ENCODE measurements at regions not wholly inside any gene's neighbourhood (a gene's known extent, or its start where the extent isn't known, plus 50 kb on each side); places are given as distances from the start of the nearest gene placed in this dataset.

- TF ChIP-seq EZH2 (IDR thresholded peaks at IDR 0.05; ENCODE audit: borderline replicate concordance, insufficient read depth, low read length, poor library complexity, severe bottlenecking) = no peak
- no peak for TF ChIP-seq POLR2AphosphoS5 (IDR thresholded peaks at IDR 0.05)
- no peak for TF ChIP-seq CTCF (IDR thresholded peaks at IDR 0.05; ENCODE audit: poor library complexity, severe bottlenecking)
- no peak for TF ChIP-seq EP300 (conservative IDR thresholded peaks at IDR 0.05; ENCODE audit: poor library complexity, severe bottlenecking)
- no peak for TF ChIP-seq RAD21 (conservative IDR thresholded peaks at IDR 0.05)
- TF ChIP-seq TAF1 (IDR thresholded peaks at IDR 0.05; ENCODE audit: low read depth) = no peak
- TF ChIP-seq SMC3 (conservative IDR thresholded peaks at IDR 0.05; ENCODE audit: poor library complexity) = no peak
- TF ChIP-seq MXI1 (conservative IDR thresholded peaks at IDR 0.05; ENCODE audit: poor library complexity, severe bottlenecking) = no peak
Observed at GRCh38 chr17:79473876-79474440, 136.9 kb downstream of the RBFOX3 start.

Measured in neural cell (in vitro differentiated cells).